ENCODE measurements at regions not wholly inside any gene's neighbourhood (a gene's known extent, or its start where the extent isn't known, plus 50 kb on each side); places are given as distances from the start of the nearest gene placed in this dataset.

- dilution Hi-C loops (cut with MboI; ENCODE audit: extremely low pct_ligation_motif_present, low sequenced_read_pairs), result no loop called here
- no peaks in the 10 kb centered on the region for H3K79me2 ChIP-seq (ENCODE audit: control insufficient read depth, insufficient read depth, low read length)
- H3K9ac ChIP-seq (replicated peaks; ENCODE audit: extremely low read depth, insufficient read depth, low read length), result no peak overlapping the region
- no peak overlapping the region for H2AFZ ChIP-seq (ENCODE audit: low read depth, low read length)
- intact Hi-C loops (cut with micrococcal nuclease), result no loop called here
- H3K9me1 ChIP-seq (replicated peaks; ENCODE audit: control insufficient read depth, extremely low read depth, insufficient read depth, low read length), result no peaks in the 10 kb centered on the region
- no peaks in the 10 kb centered on the region for H3K27me3 ChIP-seq (ENCODE audit: control insufficient read depth in 2 of 2, insufficient read depth in 2 of 2, low read length in 2 of 2)
- BruUV-seq (replicated peaks), result no TSS peak
- CTCF ChIA-PET, result no interaction called here
- no peaks in the 10 kb centered on the region for H3K4me1 ChIP-seq (ENCODE audit: control insufficient read depth, extremely low read depth, insufficient read depth, low read length)
- FAIRE-seq, result no peak
- POLR2A ChIA-PET, result no interaction called here
- no peak overlapping the region for H3K4me3 ChIP-seq (replicated peaks in 1 of 3; ENCODE audit: insufficient read depth in 1 of 3, low read depth in 1 of 3, low read length in 3 of 3)
- TF ChIP-seq GATA2 (IDR thresholded peaks at IDR 0.05; ENCODE audit: insufficient read depth, insufficient read length, low read depth, low read length) (no peak), JUN (IDR thresholded peaks at IDR 0.05; ENCODE audit: borderline replicate concordance, insufficient read depth, insufficient read length, low read depth) (no peak), EZH2 (IDR thresholded peaks at IDR 0.05; ENCODE audit: borderline replicate concordance, low read depth, low read length, severe bottlenecking) (no peak), POLR2AphosphoS5 (IDR thresholded peaks at IDR 0.05; ENCODE audit: insufficient read depth, low read depth, low read length) (no peak), POLR2A (IDR thresholded peaks at IDR 0.05; ENCODE audit: low read depth, low read length) (no peak), MYC (IDR thresholded peaks at IDR 0.05; ENCODE audit: low read depth, low read length) (no peak), MAX (IDR thresholded peaks at IDR 0.05; ENCODE audit: insufficient read depth, insufficient read length) (no peak), FOS (IDR thresholded peaks at IDR 0.05; ENCODE audit: borderline replicate concordance, insufficient read depth, low read length) (no peak)
- TF ChIP-seq, protein P1, sequence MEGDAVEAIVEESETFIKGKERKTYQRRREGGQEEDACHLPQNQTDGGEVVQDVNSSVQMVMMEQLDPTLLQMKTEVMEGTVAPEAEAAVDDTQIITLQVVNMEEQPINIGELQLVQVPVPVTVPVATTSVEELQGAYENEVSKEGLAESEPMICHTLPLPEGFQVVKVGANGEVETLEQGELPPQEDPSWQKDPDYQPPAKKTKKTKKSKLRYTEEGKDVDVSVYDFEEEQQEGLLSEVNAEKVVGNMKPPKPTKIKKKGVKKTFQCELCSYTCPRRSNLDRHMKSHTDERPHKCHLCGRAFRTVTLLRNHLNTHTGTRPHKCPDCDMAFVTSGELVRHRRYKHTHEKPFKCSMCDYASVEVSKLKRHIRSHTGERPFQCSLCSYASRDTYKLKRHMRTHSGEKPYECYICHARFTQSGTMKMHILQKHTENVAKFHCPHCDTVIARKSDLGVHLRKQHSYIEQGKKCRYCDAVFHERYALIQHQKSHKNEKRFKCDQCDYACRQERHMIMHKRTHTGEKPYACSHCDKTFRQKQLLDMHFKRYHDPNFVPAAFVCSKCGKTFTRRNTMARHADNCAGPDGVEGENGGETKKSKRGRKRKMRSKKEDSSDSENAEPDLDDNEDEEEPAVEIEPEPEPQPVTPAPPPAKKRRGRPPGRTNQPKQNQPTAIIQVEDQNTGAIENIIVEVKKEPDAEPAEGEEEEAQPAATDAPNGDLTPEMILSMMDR (IDR thresholded peaks at IDR 0.05; ENCODE audit: extremely low read depth in 1 of 2, insufficient read depth in 1 of 2, low read depth in 1 of 2, low read length in 2 of 2), result no peak
- H3K9me3 ChIP-seq (replicated peaks; ENCODE audit: control insufficient read depth, insufficient read depth, low read length), result no peaks in the 10 kb centered on the region
- H4K20me1 ChIP-seq (replicated peaks; ENCODE audit: control insufficient read depth, extremely low read depth, insufficient read depth, low read length), result no peaks in the 10 kb centered on the region
- H3K27ac ChIP-seq (ENCODE audit: insufficient read depth, low read depth, low read length), result no peak overlapping the region
- H3K36me3 ChIP-seq (ENCODE audit: control insufficient read depth in 2 of 2, extremely low read depth in 1 of 2, insufficient read depth in 2 of 2, low read length in 2 of 2), result no peaks in the 10 kb centered on the region
- no peak for DNase-seq (ENCODE audit: low read depth, low spot score)
- no peak overlapping the region for H3K4me2 ChIP-seq (ENCODE audit: insufficient read depth, low read length)
These were observed 454.3 kb upstream of the KIRREL3 start for GRCh38 chr11:127454856-127455255.

Measured in endothelial cell of umbilical vein (primary cell).